ENCODE measurements at regions not wholly inside any gene's neighbourhood (a gene's known extent, or its start where the extent isn't known, plus 50 kb on each side); places are given as distances from the start of the nearest gene placed in this dataset.

- TF ChIP-seq POLR2A (IDR thresholded peaks at IDR 0.05) (no peak), CTCF (IDR thresholded peaks at IDR 0.05) (no peak)
Observed at GRCh38 chr3:115217292-115217677, 70.2 kb upstream of the ZBTB20 start.
